NCI-H1417 (cell line): ENCODE measurements at regions not wholly inside any gene's neighbourhood (a gene's known extent, or its start where the extent isn't known, plus 50 kb on each side); places are given as distances from the start of the nearest gene placed in this dataset.

Experiments used
- DNase-seq, 3 experiments: peaks; one replicate each; lab custom pipeline; 2025; lab: John Stamatoyannopoulos, UW

GRCh38 chr2:224325941-224326340 is 76.0 kb downstream of the FAM124B start:
- no peak for DNase-seq

GRCh38 chr2:224324604-224325003 is 77.3 kb downstream of the FAM124B start:
- no peak for DNase-seq

- no peak for DNase-seq
Observed at GRCh38 chr2:224320660-224321059, 81.2 kb downstream of the FAM124B start.

GRCh38 chr2:224319750-224320149 is 82.2 kb downstream of the FAM124B start:
- DNase-seq: peak in 1 of 3 experiments; percentile 4

DNA sequence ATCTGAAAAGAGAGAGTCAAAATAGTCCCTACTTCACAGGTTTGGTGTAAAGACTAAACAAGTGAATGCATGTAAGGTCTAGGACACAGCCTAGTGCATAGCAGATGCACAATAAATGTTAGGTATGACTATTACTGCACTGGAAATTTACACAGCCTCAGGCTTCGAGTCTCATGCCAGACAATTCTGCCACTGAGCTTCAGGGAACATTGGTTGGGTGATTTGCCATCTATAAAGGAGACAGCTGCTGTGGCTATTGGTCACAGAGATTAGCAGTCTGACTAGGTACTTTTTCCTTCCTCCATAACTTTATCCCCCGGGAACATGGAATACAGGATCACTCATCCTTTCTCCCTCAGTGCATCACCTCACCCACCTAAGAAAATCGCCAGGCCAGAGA is 89.2 kb downstream of the FAM124B start:
- DNase-seq: no peak

DNA sequence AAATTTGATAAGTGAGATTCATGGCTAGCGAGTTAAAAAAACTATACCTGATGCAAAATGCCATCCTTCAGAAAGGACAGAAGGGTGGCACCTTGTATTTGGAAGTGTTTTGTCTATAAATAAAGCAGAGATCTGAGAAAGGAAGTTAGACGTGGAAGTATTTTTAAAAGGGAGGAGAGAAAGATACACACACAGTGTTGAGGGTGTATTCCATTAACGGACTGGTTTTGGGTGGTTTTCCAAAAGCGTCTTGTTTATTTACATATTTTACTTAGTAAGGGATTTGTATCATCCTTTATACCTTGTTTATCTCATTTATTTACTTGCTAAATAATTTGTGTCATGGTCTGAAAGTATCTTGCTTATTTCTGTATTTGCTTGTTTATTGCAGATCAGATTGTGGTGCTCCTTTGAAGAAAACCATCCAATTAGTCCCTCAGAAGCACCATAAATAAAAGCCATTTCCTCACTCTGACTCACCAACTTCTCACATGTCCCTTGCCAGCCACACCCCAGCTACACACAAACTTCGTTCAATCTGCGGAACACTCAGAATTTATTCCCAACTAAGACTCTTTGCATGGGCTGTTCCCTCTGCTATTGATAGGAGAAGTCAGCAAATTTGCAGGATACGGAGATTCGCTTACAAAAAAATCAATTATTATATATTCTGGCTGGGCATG is 90.8 kb downstream of the FAM124B start:
- DNase-seq: no peak

GRCh38 chr2:224309176-224309575 is 92.7 kb downstream of the FAM124B start:
- no peak for DNase-seq

- no peak for DNase-seq
Observed at GRCh38 chr2:224308272-224308911, 93.5 kb downstream of the FAM124B start.

- DNase-seq: no peak
Observed at GRCh38 chr2:224302952-224303351, 99.0 kb downstream of the FAM124B start.

- DNase-seq: no peak
Observed at GRCh38 chr2:224293976-224294375, 107.9 kb downstream of the FAM124B start.

DNA sequence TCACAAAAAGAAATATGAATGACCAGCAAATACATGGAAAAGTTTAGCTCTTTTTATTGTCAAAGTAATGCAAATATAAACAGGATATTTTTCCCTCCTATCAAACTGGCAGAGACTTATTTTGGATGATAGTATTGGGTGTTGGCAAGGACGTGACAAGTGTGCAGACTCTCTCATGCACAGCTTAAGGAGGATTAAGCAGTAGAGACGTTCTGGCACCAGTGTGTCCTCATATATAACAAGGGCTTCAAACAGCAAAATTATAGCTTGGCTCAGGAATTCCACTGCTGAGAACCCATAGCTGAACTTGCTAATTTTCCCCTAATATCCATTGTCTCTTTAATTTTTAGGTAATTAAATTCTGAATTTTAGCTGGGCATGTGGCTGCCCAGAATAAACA is 114.4 kb downstream of the FAM124B start:
- DNase-seq: no peak

DNA sequence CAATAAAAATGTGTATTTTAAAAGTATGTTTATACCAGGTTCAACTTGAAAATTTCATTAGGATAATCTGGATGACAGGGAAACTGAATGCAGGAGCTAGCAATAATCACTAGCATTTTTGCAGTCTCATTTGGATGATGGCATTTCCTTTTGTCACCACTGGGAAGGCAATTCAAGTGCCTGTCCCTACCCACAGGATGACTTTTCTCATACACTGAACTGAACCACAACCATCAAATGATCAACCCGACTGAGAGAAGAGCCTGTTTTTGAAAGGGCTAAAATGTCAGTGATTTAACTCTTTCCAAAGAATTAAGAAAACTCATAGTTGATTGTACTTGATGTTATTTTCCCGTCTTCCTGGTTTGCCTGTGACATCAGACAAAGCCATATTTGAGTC is 115.0 kb downstream of the FAM124B start:
- no peak for DNase-seq

DNA sequence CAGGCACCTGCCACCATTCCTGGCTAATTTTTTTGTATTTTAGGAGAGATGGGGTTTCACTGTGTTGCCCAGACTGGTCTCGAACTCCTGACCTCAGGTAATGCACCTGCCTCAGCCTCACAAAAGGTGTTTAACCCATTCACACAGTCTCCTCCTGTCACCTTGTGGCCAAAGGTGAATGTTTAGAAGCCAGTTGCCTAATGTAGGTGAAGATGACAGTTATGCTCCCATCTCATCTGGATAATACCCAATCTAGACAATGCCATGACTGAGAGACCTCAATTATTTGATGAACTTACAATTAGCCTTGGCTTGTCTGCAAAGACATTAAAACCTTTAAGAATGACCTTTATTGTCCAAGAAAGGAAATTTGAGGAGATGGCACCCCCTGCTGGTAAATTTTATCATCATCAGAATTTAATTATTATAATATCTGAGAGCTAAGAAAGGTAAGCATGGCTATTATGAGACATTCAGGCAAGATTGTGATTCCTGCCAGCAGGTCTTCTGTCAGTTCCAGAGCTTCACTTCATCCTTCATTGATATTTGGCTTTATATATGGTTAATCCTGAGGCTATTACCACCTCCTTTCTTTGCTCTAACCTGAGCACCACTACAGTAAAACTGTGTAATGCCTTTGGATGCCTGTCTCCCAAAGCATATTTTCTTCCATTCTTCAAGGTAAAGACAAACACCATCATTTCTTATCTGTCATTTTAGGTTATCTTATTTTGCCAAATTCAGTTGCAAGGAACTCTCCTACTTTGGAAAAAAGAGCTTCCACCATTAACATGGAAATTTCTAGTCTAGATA is 117.6 kb downstream of the FAM124B start:
- DNase-seq: peak; percentile 21 to 81 (median 57)

DNA sequence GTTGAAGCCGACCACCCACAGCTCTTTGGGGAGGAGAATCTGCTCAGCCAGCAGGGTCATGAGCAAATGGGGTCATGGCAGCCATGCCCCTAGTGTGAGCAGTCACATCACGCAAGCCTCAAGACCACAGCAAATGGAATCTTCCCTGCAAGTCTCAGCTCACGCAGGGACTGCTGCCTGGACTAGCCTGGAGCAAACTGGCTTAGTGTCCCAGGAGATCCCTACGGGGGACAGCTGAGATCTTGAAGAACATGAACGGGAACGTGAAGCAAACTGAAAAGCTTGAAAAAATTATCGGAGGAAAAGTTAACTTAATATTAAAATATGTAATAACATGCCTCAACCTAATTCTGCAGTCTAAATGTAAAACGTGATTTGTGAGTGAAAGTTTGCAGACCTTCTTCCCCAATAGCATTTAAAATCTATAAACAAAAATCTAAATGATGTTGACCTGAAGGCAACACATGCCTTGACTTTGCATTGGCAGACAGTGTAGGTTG is 118.4 kb downstream of the FAM124B start:
- no peak for DNase-seq

DNA sequence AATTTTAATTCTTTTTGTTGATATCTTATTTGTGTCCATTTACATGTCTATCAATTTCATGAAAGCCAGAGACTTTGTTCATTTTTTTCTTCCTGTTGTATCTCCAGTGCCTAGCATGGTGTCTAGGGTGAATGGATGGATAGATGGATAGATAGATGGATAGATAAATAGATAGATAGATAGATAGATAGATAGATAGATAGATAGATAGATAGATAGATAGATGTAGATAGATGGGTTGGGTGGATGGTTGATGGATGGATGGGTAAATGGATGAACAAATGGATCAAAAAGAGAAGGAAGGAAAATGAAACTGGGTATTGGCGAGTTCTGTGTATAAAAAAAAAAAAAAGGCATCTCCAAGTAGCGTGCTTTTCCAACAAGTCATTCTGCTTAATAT is 120.5 kb downstream of the FAM124B start:
- DNase-seq: no peak

- no peak for DNase-seq
Observed at GRCh38 chr2:224278531-224278930, 123.4 kb downstream of the FAM124B start.

DNA sequence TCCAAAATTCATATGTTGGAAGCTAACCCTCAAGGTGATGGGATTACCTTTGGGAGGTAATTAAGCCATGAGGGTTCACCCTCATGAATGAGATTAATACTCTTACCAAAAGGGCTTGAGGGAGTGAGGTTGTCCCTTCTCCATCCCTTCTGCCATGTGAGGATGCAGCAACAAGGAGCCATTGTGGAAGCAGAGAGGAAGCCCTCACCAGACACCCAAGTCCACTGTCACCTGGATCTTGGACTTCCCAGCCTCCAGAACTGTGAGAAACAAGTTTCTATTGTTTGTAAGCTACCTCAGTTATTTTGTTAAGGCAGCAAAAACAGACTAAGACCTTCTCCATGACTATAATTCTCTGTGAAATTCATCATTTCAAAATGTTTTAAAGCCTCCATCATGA is 125.7 kb downstream of the FAM124B start:
- no peak for DNase-seq

DNA sequence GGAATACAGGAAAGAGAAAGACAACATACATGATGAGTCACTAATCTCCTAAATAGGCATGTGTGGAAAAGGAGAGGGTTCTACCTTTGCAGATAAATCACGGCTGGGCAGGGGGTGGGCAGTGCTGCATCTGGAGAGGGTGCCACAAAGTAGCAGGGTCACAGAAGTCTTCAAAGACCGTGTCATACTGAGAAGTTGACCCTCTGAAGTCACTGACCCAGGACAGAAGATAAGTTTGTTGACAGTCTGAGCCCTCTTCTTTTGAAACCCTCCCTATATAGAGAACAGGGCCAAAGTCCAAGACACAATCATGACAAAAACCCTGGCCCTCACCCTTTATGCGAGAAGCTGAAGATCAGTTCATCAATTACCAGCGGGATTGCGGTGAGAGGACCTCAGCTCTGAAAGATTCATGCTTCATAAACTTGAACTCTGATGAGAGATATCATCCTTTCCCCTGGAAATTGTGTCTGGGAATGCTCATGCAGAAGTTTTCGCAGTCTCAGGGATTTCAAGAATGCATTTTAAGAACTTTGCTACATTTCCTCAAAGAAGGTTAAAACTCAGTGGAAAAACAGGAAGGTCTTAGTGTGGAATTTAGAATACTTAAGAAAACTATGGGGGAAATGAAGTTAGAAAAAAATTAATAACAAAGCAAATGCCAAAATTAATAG is 129.5 kb downstream of the FAM124B start:
- DNase-seq: no peak

DNA sequence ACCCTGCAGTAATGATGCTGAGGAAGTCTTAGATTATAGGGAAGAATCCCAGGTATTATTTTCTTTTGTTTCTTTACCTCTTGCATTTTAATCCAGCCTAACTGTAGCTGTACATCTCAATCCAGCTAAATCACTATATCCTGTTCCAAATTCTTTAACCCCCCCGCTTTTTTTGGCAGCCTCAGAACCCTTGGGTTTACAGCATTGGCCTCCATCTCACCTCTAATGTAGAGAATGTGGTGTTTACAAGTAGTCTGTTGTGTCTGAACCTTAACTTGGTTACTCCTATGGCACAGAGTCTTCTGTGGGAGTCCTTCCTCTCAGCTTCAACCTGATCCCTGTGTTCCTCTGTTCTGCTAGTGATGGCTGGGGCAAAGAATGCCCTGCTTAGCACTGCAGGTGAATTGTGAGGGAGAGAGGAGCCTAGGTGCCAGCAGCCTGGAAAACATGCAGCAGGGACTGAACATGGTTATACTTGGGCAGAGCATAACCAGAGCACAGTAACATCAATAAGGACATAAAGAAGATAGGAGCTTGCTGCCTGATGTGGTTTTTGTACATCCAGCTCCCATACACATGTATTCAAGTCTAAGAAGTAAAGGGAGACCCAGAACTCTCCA is 130.2 kb downstream of the FAM124B start:
- no peak for DNase-seq

GRCh38 chr2:224268441-224268840 is 133.5 kb downstream of the FAM124B start:
- DNase-seq: peak in 1 of 3 experiments; percentile 49

DNA sequence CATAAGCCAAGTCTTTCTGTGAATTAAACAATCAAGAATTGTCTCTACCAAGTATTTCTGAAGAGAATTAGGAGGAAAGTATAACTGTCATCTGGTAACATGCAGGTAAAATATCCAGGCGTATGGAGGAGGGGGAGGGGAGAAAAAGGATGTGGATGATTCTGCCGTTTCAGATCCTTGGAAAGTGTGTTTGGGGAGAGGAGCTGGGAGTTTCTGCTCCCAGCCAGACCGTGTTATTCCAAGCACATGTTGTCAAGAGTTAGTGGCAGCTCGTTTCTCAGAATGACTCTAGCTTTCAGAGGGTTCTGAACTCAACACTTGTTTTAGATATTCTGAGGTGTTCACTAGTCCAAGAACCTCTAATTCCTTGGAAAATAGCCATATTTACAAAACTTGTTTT is 137.6 kb downstream of the FAM124B start:
- DNase-seq: no peak

- DNase-seq: no peak
Observed at GRCh38 chr2:224263571-224264043, 138.3 kb downstream of the FAM124B start.
